ENCODE measurements at regions not wholly inside any gene's neighbourhood (a gene's known extent, or its start where the extent isn't known, plus 50 kb on each side); places are given as distances from the start of the nearest gene placed in this dataset.
A peak's percentile ranks its signal among the peaks of the same experiment; 100 is the strongest.

DNA sequence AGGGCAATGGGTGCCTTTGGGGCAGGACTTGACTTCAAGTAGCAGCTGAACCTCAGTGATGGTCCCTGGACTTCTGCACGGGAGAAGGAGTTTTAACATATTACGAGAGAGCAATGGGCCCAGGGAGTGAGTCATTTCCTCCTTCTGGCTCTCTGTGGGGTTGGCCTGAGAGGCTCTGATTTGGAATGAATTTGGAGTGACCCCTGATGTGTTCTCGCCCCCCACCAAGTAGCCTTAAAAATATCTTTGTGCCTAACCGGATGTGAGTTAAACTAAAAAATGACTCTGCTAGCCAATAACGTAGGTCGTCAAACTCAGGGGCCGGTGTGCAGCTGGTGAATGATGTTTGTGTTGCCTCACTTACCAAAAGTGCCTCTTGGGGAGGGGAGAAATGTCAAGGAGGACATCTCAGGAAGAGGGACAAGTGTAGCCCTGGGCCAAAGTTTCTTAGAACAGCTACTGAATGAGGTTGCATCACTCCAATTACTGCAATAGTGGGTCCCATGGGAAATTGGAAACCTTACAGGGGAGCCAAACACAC, 656.6 kb downstream of the INHBA start (continued):
- TF ChIP-seq, protein P1, sequence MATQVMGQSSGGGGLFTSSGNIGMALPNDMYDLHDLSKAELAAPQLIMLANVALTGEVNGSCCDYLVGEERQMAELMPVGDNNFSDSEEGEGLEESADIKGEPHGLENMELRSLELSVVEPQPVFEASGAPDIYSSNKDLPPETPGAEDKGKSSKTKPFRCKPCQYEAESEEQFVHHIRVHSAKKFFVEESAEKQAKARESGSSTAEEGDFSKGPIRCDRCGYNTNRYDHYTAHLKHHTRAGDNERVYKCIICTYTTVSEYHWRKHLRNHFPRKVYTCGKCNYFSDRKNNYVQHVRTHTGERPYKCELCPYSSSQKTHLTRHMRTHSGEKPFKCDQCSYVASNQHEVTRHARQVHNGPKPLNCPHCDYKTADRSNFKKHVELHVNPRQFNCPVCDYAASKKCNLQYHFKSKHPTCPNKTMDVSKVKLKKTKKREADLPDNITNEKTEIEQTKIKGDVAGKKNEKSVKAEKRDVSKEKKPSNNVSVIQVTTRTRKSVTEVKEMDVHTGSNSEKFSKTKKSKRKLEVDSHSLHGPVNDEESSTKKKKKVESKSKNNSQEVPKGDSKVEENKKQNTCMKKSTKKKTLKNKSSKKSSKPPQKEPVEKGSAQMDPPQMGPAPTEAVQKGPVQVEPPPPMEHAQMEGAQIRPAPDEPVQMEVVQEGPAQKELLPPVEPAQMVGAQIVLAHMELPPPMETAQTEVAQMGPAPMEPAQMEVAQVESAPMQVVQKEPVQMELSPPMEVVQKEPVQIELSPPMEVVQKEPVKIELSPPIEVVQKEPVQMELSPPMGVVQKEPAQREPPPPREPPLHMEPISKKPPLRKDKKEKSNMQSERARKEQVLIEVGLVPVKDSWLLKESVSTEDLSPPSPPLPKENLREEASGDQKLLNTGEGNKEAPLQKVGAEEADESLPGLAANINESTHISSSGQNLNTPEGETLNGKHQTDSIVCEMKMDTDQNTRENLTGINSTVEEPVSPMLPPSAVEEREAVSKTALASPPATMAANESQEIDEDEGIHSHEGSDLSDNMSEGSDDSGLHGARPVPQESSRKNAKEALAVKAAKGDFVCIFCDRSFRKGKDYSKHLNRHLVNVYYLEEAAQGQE (IDR thresholded peaks at IDR 0.05; ENCODE audit: unreplicated experiment) = no peak

DNA sequence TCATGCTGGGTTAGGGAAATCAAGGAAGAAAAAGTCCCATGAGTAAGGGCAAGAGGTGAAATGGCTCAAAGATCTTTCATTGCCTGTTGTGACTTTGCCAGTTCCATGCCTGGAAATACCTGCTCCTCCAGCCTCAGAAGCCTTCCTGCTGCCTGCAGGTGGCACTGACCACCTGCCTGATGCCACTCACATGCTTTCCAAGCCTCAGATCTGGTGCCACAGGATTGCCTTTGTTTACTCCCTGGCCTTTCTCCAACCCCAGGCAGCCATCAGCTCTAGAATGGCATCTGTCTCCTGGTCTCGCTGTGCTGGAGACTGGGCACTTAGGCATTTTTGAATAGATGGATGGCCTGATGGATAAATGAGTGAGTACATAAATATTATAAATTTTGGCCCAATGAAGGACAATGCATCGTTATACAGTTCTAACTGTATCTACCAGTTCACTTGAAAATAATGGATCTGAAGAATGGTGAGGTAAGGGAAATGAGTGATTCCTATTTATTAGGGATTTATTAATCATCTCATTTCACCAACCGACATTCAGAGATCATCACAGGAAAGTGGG, 657.2 kb downstream of the INHBA start:
- H3K79me2 ChIP-seq (replicated peaks; ENCODE audit: insufficient read depth) = no peaks in the 10 kb centered on the region
- ATAC-seq = peak; percentile 74
- Mint-ChIP-seq H3K36me3 (ENCODE audit: low read depth) (no peaks in the 10 kb centered on the region), H3K4me1 (no peaks in the 10 kb centered on the region; the same call in 2 of the 3 replicates), H3K27me3 (ENCODE audit: insufficient read depth, low read depth, poor library complexity) (no peaks in the 10 kb centered on the region), H3K4me3 (no peak overlapping the region), H3K27ac (no peak overlapping the region), H3K9me3 (peaks cover 2% of the 10 kb centered on the region; the same call in 1 of the 3 replicates)
- no peak for TF ChIP-seq ZNF114 (CRISPR knock-in tag; IDR thresholded peaks at IDR 0.05)
- no peak for TF ChIP-seq JUNB (IDR thresholded peaks at IDR 0.05; ENCODE audit: unreplicated experiment)
- TF ChIP-seq, protein P1 (IDR thresholded peaks at IDR 0.05; ENCODE audit: unreplicated experiment) = no peak
- TF ChIP-seq EZH2 (IDR thresholded peaks at IDR 0.05; ENCODE audit: low read depth, unreplicated experiment) = no peak
- TF ChIP-seq, protein P2, sequence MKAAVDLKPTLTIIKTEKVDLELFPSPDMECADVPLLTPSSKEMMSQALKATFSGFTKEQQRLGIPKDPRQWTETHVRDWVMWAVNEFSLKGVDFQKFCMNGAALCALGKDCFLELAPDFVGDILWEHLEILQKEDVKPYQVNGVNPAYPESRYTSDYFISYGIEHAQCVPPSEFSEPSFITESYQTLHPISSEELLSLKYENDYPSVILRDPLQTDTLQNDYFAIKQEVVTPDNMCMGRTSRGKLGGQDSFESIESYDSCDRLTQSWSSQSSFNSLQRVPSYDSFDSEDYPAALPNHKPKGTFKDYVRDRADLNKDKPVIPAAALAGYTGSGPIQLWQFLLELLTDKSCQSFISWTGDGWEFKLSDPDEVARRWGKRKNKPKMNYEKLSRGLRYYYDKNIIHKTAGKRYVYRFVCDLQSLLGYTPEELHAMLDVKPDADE (IDR thresholded peaks at IDR 0.05) = no peak
- no peak for TF ChIP-seq EZH2phosphoT487 (IDR thresholded peaks at IDR 0.05; ENCODE audit: unreplicated experiment)
- TF ChIP-seq, protein P3, sequence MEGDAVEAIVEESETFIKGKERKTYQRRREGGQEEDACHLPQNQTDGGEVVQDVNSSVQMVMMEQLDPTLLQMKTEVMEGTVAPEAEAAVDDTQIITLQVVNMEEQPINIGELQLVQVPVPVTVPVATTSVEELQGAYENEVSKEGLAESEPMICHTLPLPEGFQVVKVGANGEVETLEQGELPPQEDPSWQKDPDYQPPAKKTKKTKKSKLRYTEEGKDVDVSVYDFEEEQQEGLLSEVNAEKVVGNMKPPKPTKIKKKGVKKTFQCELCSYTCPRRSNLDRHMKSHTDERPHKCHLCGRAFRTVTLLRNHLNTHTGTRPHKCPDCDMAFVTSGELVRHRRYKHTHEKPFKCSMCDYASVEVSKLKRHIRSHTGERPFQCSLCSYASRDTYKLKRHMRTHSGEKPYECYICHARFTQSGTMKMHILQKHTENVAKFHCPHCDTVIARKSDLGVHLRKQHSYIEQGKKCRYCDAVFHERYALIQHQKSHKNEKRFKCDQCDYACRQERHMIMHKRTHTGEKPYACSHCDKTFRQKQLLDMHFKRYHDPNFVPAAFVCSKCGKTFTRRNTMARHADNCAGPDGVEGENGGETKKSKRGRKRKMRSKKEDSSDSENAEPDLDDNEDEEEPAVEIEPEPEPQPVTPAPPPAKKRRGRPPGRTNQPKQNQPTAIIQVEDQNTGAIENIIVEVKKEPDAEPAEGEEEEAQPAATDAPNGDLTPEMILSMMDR (conservative IDR thresholded peaks at IDR 0.05; ENCODE audit: low read depth in 2 of 2) = peak; percentile 46 to 81; a peak in 3 of 4 replicates
- no peak overlapping the region for H2AFZ ChIP-seq
- H3K4me1 ChIP-seq (ENCODE audit: insufficient read depth) = no peaks in the 10 kb centered on the region
- H3K4me2 ChIP-seq = no peak overlapping the region
- H3K9me2 ChIP-seq (ENCODE audit: insufficient read depth) = no peaks in the 10 kb centered on the region
- H4K20me1 ChIP-seq (replicated peaks; ENCODE audit: insufficient read depth) = no peaks in the 10 kb centered on the region
- DNase-seq (ENCODE audit: low spot score) = no peak
- no peaks in the 10 kb centered on the region for H3F3A ChIP-seq (replicated peaks; ENCODE audit: low read depth)
- no peaks in the 10 kb centered on the region for H3K36me3 ChIP-seq (ENCODE audit: insufficient read depth)
- no peak overlapping the region for H3K4me3 ChIP-seq
- no peaks in the 10 kb centered on the region for H3K27me3 ChIP-seq (ENCODE audit: insufficient read depth)
- no peak overlapping the region for H3K27ac ChIP-seq (ENCODE audit: low read depth)

Measured in GM23338 (cell line).